GM21526 (cell line): ENCODE measurements at regions not wholly inside any gene's neighbourhood (a gene's known extent, or its start where the extent isn't known, plus 50 kb on each side); places are given as distances from the start of the nearest gene placed in this dataset.
"Not testable (repeated sequence)": the region's sequence is repeated elsewhere in the genome, so short reads cannot be mapped to it uniquely, and the experiment has no call there.

ENCODE experiments used
- ATAC-seq: cut with Tn5 transposase; IDR thresholded peaks from one replicate; pipeline ENCODE4 v1.9.1; 2021; ENCODE audit warnings: moderate library complexity; ENCODE audit not compliant: unreplicated experiment, low FRiP score

- ATAC-seq = peak; percentile 72
Measured at GRCh38 chr1:209076688-209077087, 506.8 kb upstream of the CAMK1G start.

GRCh38 chr1:209080170-209080781 lies 503.2 kb upstream of the CAMK1G start:
- ATAC-seq = no peak

- ATAC-seq = peak; percentile 93
Measured at GRCh38 chr1:209086486-209087192, 496.9 kb upstream of the CAMK1G start.

- ATAC-seq = no peak
Measured at GRCh38 chr1:209094384-209094783, 489.1 kb upstream of the CAMK1G start.

GRCh38 chr1:209095627-209096595 lies 487.6 kb upstream of the CAMK1G start:
- ATAC-seq = no peak

GRCh38 chr1:209100460-209100859 lies 483.1 kb upstream of the CAMK1G start:
- ATAC-seq = no peak

- no peak for ATAC-seq
Measured at GRCh38 chr1:209101106-209101505, 482.4 kb upstream of the CAMK1G start.

- no peak for ATAC-seq
Measured at GRCh38 chr1:209102120-209102519, 481.4 kb upstream of the CAMK1G start.

GRCh38 chr1:209102531-209102930 lies 481.0 kb upstream of the CAMK1G start:
- ATAC-seq = no peak

- peak; percentile 44 for ATAC-seq
Measured at GRCh38 chr1:209103092-209103491, 480.4 kb upstream of the CAMK1G start.

- ATAC-seq = no peak
Measured at GRCh38 chr1:209104646-209105045, 478.9 kb upstream of the CAMK1G start.

- ATAC-seq = no peak
Measured at GRCh38 chr1:209105701-209106100, 477.8 kb upstream of the CAMK1G start.

GRCh38 chr1:209106237-209106741 lies 477.2 kb upstream of the CAMK1G start:
- ATAC-seq = no peak

GRCh38 chr1:209106861-209107260 lies 476.7 kb upstream of the CAMK1G start:
- no peak for ATAC-seq

GRCh38 chr1:209107535-209107934 lies 476.0 kb upstream of the CAMK1G start:
- peak; percentile 54 for ATAC-seq

- no peak for ATAC-seq
Measured at GRCh38 chr1:209109001-209109785, 474.3 kb upstream of the CAMK1G start.

- ATAC-seq = no peak
Measured at GRCh38 chr1:209113521-209113920, 470.0 kb upstream of the CAMK1G start.

- no peak for ATAC-seq
Measured at GRCh38 chr1:209116705-209117104, 466.8 kb upstream of the CAMK1G start.

GRCh38 chr1:209123601-209124000 lies 459.9 kb upstream of the CAMK1G start:
- ATAC-seq = no peak

GRCh38 chr1:209129091-209129490 lies 454.4 kb upstream of the CAMK1G start:
- not testable (repeated sequence) for ATAC-seq
